ENCODE measurements at regions not wholly inside any gene's neighbourhood (a gene's known extent, or its start where the extent isn't known, plus 50 kb on each side); places are given as distances from the start of the nearest gene placed in this dataset.
"Not testable (repeated sequence)": the region's sequence is repeated elsewhere in the genome, so short reads cannot be mapped to it uniquely, and the experiment has no call there.

- H3K27me3 ChIP-seq = no peaks in the 10 kb centered on the region
- no peak overlapping the region for H3K4me3 ChIP-seq
- no peak for DNase-seq
- H3K4me1 ChIP-seq (ENCODE audit: insufficient read depth) = no peaks in the 10 kb centered on the region
- H3K9me3 ChIP-seq = no peaks in the 10 kb centered on the region
- intact Hi-C loops (cut with DNase I) = no loop called here
- TF ChIP-seq CTCF (IDR thresholded peaks at IDR 0.05) (no peak), POLR2A (IDR thresholded peaks at IDR 0.05) (no peak), EP300 (IDR thresholded peaks at IDR 0.05) (no peak)
- H3K27ac ChIP-seq = no peak overlapping the region
- no peaks in the 10 kb centered on the region for H3K36me3 ChIP-seq
- 83 to 86% (median 85%) methylated on average over 5 of the region's 5 CpGs for WGBS, 3 donors
Observed at GRCh38 chr11:97033178-97033577, 643.4 kb downstream of the JRKL start.

- Histone ChIP-seq H3K4me1 (ENCODE audit: insufficient read depth) (no peaks in the 10 kb centered on the region), H3K27ac (no peak overlapping the region), H3K27me3 (no peaks in the 10 kb centered on the region), H3K36me3 (no peaks in the 10 kb centered on the region), H3K9me3 (no peaks in the 10 kb centered on the region), H3K4me3 (no peak overlapping the region)
- 8 to 14% (median 10%) methylated on average over 3 of the region's 3 CpGs for WGBS, 3 donors
- TF ChIP-seq CTCF (IDR thresholded peaks at IDR 0.05) (no peak), POLR2A (IDR thresholded peaks at IDR 0.05) (no peak), EP300 (IDR thresholded peaks at IDR 0.05) (no peak)
- intact Hi-C loops (cut with DNase I) = no loop called here
- no peak for DNase-seq
Observed at GRCh38 chr11:97048481-97048880, 658.7 kb downstream of the JRKL start.

GRCh38 chr11:97060184-97060583 is 670.4 kb downstream of the JRKL start:
- Histone ChIP-seq H3K9me3 (no peaks in the 10 kb centered on the region), H3K27me3 (no peaks in the 10 kb centered on the region), H3K4me1 (ENCODE audit: insufficient read depth) (no peaks in the 10 kb centered on the region), H3K4me3 (no peak overlapping the region), H3K36me3 (no peaks in the 10 kb centered on the region), H3K27ac (no peak overlapping the region)
- intact Hi-C loops (cut with DNase I) = no loop called here
- no peak for DNase-seq
- 92 to 100% (median 100%) methylated on average over 1 of the region's 1 CpG for WGBS, 3 donors
- TF ChIP-seq EP300 (IDR thresholded peaks at IDR 0.05) = no peak
- TF ChIP-seq POLR2A (IDR thresholded peaks at IDR 0.05) = no peak

GRCh38 chr11:97069160-97069559 is 679.3 kb downstream of the JRKL start:
- TF ChIP-seq CTCF (IDR thresholded peaks at IDR 0.05) = no peak
- TF ChIP-seq POLR2A (IDR thresholded peaks at IDR 0.05) = no peak
- no peak for TF ChIP-seq EP300 (IDR thresholded peaks at IDR 0.05)
- no peaks in the 10 kb centered on the region for H3K9me3 ChIP-seq
- no peaks in the 10 kb centered on the region for H3K36me3 ChIP-seq
- no peak overlapping the region for H3K4me3 ChIP-seq
- DNase-seq = no peak
- H3K27ac ChIP-seq = no peak overlapping the region
- H3K4me1 ChIP-seq (ENCODE audit: insufficient read depth) = no peaks in the 10 kb centered on the region
- H3K27me3 ChIP-seq = no peaks in the 10 kb centered on the region
- WGBS, 3 donors = 59 to 64% (median 64%) methylated on average over 3 of the region's 3 CpGs
- intact Hi-C loops (cut with DNase I) = no loop called here

- TF ChIP-seq EP300 (IDR thresholded peaks at IDR 0.05) (no peak), POLR2A (IDR thresholded peaks at IDR 0.05) (no peak), CTCF (IDR thresholded peaks at IDR 0.05) (no peak)
- Histone ChIP-seq H3K36me3 (no peaks in the 10 kb centered on the region), H3K27ac (no peak overlapping the region), H3K4me3 (no peak overlapping the region), H3K4me1 (ENCODE audit: insufficient read depth) (no peaks in the 10 kb centered on the region), H3K9me3 (no peaks in the 10 kb centered on the region), H3K27me3 (no peaks in the 10 kb centered on the region)
- intact Hi-C loops (cut with DNase I) = no loop called here
- WGBS, 3 donors = 79 to 84% (median 82%) methylated on average over 2 of the region's 2 CpGs
- no peak for DNase-seq
Observed at GRCh38 chr11:97072420-97072819, 682.6 kb downstream of the JRKL start.

GRCh38 chr11:97076666-97077065 is 686.9 kb downstream of the JRKL start:
- H3K4me3 ChIP-seq; H3K9me3 ChIP-seq; H3K4me1 ChIP-seq (ENCODE audit: insufficient read depth); DNase-seq; H3K27ac ChIP-seq; H3K27me3 ChIP-seq; intact Hi-C loops (cut with DNase I); H3K36me3 ChIP-seq: not testable (repeated sequence)
- WGBS, 3 donors = 94 to 96% (median 94%) methylated on average over 14 to 19 of the region's 19 CpGs
